ENCODE measurements at regions not wholly inside any gene's neighbourhood (a gene's known extent, or its start where the extent isn't known, plus 50 kb on each side); places are given as distances from the start of the nearest gene placed in this dataset.
"Not testable (repeated sequence)": the region's sequence is repeated elsewhere in the genome, so short reads cannot be mapped to it uniquely, and the experiment has no call there.

GRCh38 chr6:6453186-6453585, 132.7 kb upstream of the F13A1 start:
- Mint-ChIP-seq H3K4me1 (ENCODE audit: low read depth, unreplicated experiment) (no peaks in the 10 kb centered on the region), H3K27me3 (ENCODE audit: insufficient read depth, unreplicated experiment) (peaks cover 19% of the 10 kb centered on the region), H3K36me3 (ENCODE audit: insufficient read depth, unreplicated experiment) (no peaks in the 10 kb centered on the region), H3K9me3 (ENCODE audit: unreplicated experiment) (no peaks in the 10 kb centered on the region), H3K4me3 (ENCODE audit: unreplicated experiment) (no peak overlapping the region), H3K27ac (ENCODE audit: unreplicated experiment) (no peak overlapping the region)
- no TSS peak for BruUV-seq (replicated peaks)
- ChIA-PET CTCF (no interaction called here), POLR2A (no interaction called here)
- intact Hi-C loops (cut with micrococcal nuclease; ENCODE audit: unreplicated experiment) = no loop called here
- DNase-seq = no peak
- H3K27me3 ChIP-seq (replicated peaks; ENCODE audit: control insufficient read depth, insufficient read depth, low read length) = no peaks in the 10 kb centered on the region
- H3K9me3 ChIP-seq = no peaks in the 10 kb centered on the region
- no peaks in the 10 kb centered on the region for H3K36me3 ChIP-seq (ENCODE audit: control insufficient read depth, insufficient read depth, low read length)
- H3K4me1 ChIP-seq = no peaks in the 10 kb centered on the region
- no peak overlapping the region for H3K4me3 ChIP-seq (ENCODE audit: low read depth, low read length)
- TF ChIP-seq CTCF (IDR thresholded peaks at IDR 0.05; ENCODE audit: insufficient read depth in 1 of 2, low read depth in 1 of 2, low read length in 1 of 2, severe bottlenecking in 1 of 2, unreplicated experiment in 1 of 2) = no peak

GRCh38 chr6:6455272-6455671, 133.2 kb upstream of the LY86 start:
- no peak for DNase-seq
- no peaks in the 10 kb centered on the region for H3K36me3 ChIP-seq (ENCODE audit: control insufficient read depth, insufficient read depth, low read length)
- H3K27me3 ChIP-seq (replicated peaks; ENCODE audit: control insufficient read depth, insufficient read depth, low read length) = no peaks in the 10 kb centered on the region
- Mint-ChIP-seq H3K4me3 (ENCODE audit: unreplicated experiment) (no peak overlapping the region), H3K9me3 (ENCODE audit: unreplicated experiment) (no peaks in the 10 kb centered on the region), H3K27ac (ENCODE audit: unreplicated experiment) (no peak overlapping the region), H3K4me1 (ENCODE audit: low read depth, unreplicated experiment) (no peaks in the 10 kb centered on the region), H3K27me3 (ENCODE audit: insufficient read depth, unreplicated experiment) (peaks cover 16% of the 10 kb centered on the region), H3K36me3 (ENCODE audit: insufficient read depth, unreplicated experiment) (no peaks in the 10 kb centered on the region)
- no peak overlapping the region for H3K4me3 ChIP-seq (ENCODE audit: low read depth, low read length)
- ChIA-PET POLR2A (no interaction called here), CTCF (no interaction called here)
- intact Hi-C loops (cut with micrococcal nuclease; ENCODE audit: unreplicated experiment) = no loop called here
- no peaks in the 10 kb centered on the region for H3K9me3 ChIP-seq
- no TSS peak for BruUV-seq (replicated peaks)
- TF ChIP-seq CTCF (IDR thresholded peaks at IDR 0.05; ENCODE audit: insufficient read depth in 1 of 2, low read depth in 1 of 2, low read length in 1 of 2, severe bottlenecking in 1 of 2, unreplicated experiment in 1 of 2) = no peak
- no peaks in the 10 kb centered on the region for H3K4me1 ChIP-seq

DNA sequence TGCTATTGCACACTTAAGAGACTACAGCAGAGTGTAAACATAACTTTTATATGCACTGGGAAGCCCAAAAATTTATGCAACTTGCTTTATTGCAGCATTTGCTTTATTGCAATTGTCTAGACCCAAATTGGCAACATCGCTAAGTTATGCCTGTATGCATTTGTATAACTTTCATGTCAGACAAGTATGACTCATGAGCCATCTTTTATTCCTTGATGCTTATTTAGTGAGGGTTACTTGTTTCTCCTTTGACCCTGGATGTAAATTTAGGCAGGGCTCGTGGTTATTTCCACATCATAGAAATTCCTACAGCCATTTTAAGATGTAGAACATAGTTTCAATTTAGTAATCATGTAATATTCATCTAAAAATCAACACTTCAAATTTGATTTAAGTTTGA, 130.3 kb upstream of the LY86 start:
- CTCF ChIA-PET = no interaction called here
- Histone ChIP-seq H3K9me3 (no peaks in the 10 kb centered on the region), H3K36me3 (ENCODE audit: control insufficient read depth, insufficient read depth, low read length) (no peaks in the 10 kb centered on the region), H3K27me3 (replicated peaks; ENCODE audit: control insufficient read depth, insufficient read depth, low read length) (no peaks in the 10 kb centered on the region), H3K4me1 (no peaks in the 10 kb centered on the region), H3K4me3 (ENCODE audit: low read depth, low read length) (no peak overlapping the region)
- no peak for DNase-seq
- no peaks in the 10 kb centered on the region for H3K4me1 Mint-ChIP-seq (ENCODE audit: low read depth, unreplicated experiment)
- H3K9me3 Mint-ChIP-seq (ENCODE audit: unreplicated experiment) = no peaks in the 10 kb centered on the region
- no peak overlapping the region for H3K4me3 Mint-ChIP-seq (ENCODE audit: unreplicated experiment)
- H3K27me3 Mint-ChIP-seq (ENCODE audit: insufficient read depth, unreplicated experiment) = peaks cover 18% of the 10 kb centered on the region
- TF ChIP-seq CTCF (IDR thresholded peaks at IDR 0.05; ENCODE audit: insufficient read depth in 1 of 2, low read depth in 1 of 2, low read length in 1 of 2, severe bottlenecking in 1 of 2, unreplicated experiment in 1 of 2) = no peak
- POLR2A ChIA-PET = no interaction called here
- no peaks in the 10 kb centered on the region for H3K36me3 Mint-ChIP-seq (ENCODE audit: insufficient read depth, unreplicated experiment)
- H3K27ac Mint-ChIP-seq (ENCODE audit: unreplicated experiment) = no peak overlapping the region
- no TSS peak for BruUV-seq (replicated peaks)
- intact Hi-C loops (cut with micrococcal nuclease; ENCODE audit: unreplicated experiment) = no loop called here

DNA sequence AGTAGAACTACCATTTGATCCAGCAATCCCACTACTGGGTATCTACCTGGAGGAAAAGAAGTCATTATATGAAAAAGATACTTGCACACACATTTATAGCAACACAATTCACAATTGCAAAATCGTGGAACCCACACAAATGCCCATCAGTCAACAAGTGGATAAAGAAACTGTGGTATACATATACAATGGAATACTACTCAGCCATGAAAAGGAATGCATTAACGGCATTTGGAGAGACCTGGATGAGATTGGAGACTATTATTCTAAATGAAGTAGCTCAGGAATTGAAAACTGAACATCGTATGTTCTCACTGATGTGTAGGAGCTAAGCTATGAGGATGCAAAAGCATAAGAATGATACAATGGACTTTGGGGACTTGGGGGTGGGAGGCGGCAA, 128.6 kb upstream of the LY86 start:
- H3K9me3 Mint-ChIP-seq (ENCODE audit: unreplicated experiment); H3K36me3 Mint-ChIP-seq (ENCODE audit: insufficient read depth, unreplicated experiment); DNase-seq; H3K27me3 ChIP-seq (replicated peaks; ENCODE audit: control insufficient read depth, insufficient read depth, low read length); H3K36me3 ChIP-seq (ENCODE audit: control insufficient read depth, insufficient read depth, low read length); H3K27ac Mint-ChIP-seq (ENCODE audit: unreplicated experiment); intact Hi-C loops (cut with micrococcal nuclease; ENCODE audit: unreplicated experiment); H3K4me1 ChIP-seq; CTCF ChIA-PET; BruUV-seq (replicated peaks); POLR2A ChIA-PET; H3K4me3 Mint-ChIP-seq (ENCODE audit: unreplicated experiment); H3K4me3 ChIP-seq (ENCODE audit: low read depth, low read length); H3K4me1 Mint-ChIP-seq (ENCODE audit: low read depth, unreplicated experiment); H3K9me3 ChIP-seq: not testable (repeated sequence)
- peaks cover 13% of the 10 kb centered on the region for H3K27me3 Mint-ChIP-seq (ENCODE audit: insufficient read depth, unreplicated experiment)
